HG02981 (cell line): ENCODE measurements at regions not wholly inside any gene's neighbourhood (a gene's known extent, or its start where the extent isn't known, plus 50 kb on each side); places are given as distances from the start of the nearest gene placed in this dataset.

Experiments
- ATAC-seq: cut with Tn5 transposase; IDR thresholded peaks from one replicate; pipeline ENCODE4 v1.9.1; 2021; ENCODE audit warnings: mild to moderate bottlenecking, moderate library complexity; ENCODE audit not compliant: unreplicated experiment

GRCh38 chr2:223508372-223508771 is 93.8 kb downstream of the SCG2 start:
- ATAC-seq, result no peak

DNA sequence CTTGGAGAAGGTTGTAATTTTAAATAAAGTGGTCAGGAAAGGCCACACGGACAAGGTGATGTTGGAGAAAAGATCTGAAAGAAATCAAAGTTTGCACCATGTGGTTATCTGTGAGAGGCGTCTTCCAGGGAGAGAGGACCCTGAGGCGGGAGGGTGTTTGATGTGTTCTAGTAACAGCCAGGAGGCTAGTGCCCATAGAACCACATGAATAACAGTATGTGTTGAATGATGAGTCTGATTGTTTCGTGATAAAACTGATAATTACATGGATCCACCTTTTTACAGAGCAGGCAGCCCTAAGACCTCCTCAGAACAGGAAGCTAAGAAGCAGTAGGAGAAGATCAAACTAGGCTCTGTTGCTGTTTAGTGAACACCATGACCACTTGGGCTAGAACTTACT is 91.4 kb downstream of the SCG2 start:
- no peak for ATAC-seq

GRCh38 chr2:223511168-223511567 is 91.0 kb downstream of the SCG2 start:
- no peak for ATAC-seq

DNA sequence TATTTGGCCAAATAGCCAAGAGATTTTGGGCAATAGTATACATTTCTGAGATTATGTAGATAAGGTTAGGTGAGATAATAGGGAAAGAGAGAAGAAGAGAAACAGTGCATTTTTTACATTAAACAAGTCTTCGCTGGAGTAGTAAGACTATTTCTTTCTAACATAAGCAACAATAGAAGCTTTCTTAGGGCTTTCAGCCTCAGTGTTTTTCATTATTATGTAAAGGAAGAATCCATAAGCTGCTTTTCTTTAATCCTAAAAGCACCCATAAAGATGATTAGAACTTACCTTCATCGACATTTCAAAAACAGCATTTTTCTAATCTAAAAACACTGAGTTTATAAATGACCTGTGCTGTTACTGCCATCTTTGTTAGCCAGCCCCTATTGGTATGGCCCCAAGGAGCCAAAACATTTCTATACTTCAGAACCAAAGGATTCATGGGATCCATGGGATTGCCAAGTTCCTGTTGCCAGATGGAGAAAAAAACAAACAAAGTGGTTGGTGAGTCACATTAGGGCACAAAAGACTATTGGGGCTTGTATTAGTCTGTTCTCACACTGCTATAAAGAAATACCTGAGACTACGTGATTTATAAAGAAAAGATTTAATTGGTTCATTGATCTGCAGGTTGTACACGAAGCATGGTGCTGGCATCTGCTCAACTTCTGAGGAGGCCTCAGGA is 88.2 kb downstream of the SCG2 start:
- ATAC-seq, result no peak

GRCh38 chr2:223519471-223519870 is 82.7 kb downstream of the SCG2 start:
- no peak for ATAC-seq

- no peak for ATAC-seq
These were observed 79.4 kb downstream of the SCG2 start for GRCh38 chr2:223522796-223523195.

GRCh38 chr2:223523551-223524001 is 78.6 kb downstream of the SCG2 start:
- ATAC-seq, result no peak

DNA sequence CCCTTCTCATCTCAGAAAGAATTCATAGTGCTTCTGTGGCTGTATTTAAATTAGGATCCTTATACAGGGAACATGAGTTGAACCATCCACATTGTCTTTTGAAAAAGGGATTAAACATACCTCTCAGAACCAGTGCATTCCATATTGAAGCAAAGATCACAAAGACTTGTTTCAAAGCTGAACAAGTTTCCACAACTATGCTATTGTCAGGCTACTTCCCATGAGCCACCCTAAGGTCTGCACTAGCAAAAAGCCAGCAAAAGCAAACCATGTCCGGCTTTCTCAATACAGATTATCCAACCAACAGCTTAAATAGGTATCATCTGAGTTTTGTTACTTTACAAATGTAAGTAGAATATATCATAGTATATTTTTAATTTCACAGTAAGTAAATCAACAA is 78.1 kb downstream of the SCG2 start:
- ATAC-seq, result no peak

GRCh38 chr2:223526106-223526505 is 76.1 kb downstream of the SCG2 start:
- no peak for ATAC-seq

GRCh38 chr2:223528036-223528435 is 74.1 kb downstream of the SCG2 start:
- ATAC-seq, result no peak

DNA sequence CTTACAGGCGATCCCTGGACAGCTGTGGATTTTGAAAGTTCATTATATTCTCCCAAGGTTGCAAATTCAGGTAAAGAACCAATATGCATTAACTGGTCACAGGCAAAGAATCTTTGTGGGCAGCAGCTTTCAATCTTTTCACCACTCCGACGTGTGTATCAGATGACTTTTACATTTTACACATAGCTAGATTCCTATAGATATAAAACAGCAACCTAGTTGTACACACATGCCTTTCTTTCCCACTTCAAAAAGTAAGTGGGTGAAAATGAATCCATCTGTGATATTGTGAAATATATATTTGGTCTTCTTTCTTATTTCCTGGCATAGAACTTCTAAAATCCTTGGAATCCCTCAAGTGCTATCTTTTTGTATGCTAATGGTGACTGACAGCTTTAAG is 72.5 kb downstream of the SCG2 start:
- ATAC-seq, result no peak

DNA sequence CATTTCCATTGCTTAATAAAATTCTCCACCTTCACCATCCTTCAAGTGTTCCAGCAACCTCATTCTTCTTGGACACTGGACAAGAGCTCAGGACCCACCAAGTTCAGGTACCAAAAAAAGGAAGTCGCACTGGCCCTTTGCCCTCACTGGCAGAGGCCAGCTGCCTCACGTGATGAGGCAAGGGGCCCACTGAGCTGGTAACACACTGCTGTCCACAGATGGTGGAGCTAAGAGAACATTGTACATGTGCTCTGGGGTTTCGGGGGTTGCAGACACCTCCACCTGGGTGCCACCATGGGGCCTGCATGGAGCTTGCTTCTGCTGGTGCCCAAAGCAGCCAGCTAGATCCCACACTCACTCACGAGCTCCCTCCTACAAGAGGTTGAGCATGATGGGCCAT is 71.3 kb downstream of the SCG2 start:
- no peak for ATAC-seq

DNA sequence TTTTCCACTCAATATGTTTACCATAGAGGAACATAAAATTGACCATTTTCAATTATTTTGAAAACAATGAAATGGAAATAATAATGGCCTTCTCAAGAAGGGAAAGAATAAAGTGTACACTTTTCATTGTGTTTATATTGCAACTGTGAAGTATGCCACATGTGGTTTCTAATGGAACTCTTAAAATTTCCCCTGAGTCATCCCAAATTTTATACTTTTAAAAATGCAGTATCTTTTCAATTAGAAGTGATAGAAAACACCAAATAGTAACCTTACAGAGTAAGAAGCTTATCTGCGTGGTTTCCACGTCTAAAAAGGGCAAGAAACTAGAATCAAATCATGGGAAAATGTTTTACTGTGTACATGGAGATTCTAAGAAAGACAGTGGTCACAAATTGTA is 70.0 kb downstream of the SCG2 start:
- no peak for ATAC-seq

DNA sequence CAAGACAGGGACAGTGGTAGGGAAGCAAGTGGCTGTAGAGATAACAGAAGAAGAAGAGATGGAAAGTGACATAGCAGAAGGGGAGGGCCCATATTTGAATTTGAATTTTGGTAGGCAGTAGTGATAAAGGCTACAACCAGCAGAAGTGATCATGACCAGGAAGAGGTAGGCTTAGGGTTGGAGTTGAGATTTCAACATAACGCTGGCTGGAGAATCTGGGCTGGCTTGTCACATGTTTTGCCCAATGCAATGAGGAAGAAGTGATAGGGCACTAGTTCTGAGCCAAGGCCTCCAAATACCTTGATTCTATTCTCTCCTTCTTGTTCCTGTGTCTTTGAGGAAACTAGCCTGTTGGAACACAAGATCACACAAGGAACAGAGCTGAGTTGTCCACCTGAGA is 69.4 kb downstream of the SCG2 start:
- ATAC-seq, result no peak

GRCh38 chr2:223536546-223536945 is 65.6 kb downstream of the SCG2 start:
- ATAC-seq, result no peak

GRCh38 chr2:223537115-223537514 is 65.0 kb downstream of the SCG2 start:
- no peak for ATAC-seq

DNA sequence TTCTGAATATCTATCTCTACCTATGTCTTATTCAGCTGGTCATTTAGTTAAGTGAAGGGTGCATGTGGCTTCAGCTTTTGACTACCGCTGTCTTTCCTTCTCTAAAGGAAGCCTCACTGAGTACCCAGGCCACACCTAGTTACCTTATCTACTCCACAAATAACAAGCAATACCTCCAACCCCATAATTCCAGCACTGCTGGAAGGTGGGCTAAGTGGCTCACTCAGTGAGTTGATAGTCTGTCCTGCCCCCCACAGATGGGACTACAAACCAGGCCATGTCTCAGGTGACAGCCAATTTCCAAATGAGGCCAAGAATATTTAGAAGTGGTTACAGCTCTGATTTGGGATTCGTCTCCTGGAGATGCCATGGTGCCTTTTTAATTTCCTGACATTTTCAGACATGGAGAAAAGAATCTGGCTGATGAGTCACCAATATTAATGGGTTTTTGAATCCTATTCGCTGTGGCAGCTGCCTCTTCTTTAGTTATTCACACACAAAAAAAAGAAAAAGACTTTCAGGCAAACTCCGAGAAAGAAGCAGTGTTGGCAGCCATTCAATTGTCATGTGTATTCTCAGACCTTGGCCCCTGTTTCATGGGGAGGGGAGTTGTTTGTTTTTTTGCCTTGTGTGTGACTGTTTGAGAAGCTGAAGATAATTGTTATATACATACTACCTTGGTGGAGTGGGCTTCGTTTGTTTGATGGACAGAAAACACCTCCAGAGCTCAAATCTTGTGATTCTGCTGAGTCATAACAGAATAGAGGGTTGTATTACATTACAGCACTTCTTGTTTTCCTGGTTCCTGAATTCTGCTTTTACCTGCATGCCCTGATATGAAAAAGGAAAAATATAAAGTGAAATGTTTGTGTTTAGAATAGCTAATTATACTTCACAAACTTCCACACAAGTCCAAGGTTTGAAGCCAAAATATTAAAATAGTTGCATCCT is 64.2 kb downstream of the SCG2 start:
- no peak for ATAC-seq

GRCh38 chr2:223538920-223539440 is 63.2 kb downstream of the SCG2 start:
- no peak for ATAC-seq

DNA sequence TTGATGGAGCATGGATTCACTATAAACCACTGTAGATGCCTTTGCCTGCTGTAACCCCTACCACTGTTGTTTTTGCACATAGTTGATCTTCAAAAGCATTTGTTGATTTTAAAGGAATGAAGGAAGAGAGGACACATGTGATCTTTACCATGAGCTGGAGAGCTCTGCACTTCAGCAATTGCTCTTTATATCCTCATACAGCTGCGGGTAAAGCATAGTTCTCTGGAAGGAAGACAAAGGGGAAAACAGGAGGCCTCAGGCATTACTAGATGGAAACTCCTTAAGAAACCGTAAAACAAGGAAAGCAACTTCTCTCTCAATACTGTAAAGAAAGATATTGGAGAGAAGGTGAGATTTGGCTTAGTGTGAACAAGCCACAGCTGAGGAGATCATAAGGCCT is 60.6 kb downstream of the SCG2 start:
- no peak for ATAC-seq

DNA sequence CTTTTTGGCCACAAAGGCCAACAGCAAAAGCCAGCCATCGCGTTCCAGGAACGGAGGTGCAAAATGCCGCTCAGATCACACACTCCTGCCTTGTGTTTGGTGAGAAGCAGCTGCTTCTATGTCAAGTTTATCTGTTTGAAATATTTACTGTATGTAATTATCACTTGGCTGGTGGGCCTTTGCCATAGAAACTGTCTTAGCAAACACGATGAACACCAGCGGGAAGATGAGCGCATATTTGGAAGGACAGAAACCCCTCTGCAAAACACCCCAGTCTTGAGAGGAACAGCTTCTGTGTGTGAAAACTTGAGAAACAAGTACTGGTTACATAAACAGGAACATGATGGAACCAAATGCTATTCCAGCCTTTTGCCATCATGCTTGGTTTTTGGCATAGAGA is 59.7 kb downstream of the SCG2 start:
- ATAC-seq, result no peak

GRCh38 chr2:223545406-223545805 is 56.8 kb downstream of the SCG2 start:
- no peak for ATAC-seq

- no peak for ATAC-seq
These were observed 56.3 kb downstream of the SCG2 start for GRCh38 chr2:223545830-223546229.
